HT-29 (cell line): ENCODE measurements at regions not wholly inside any gene's neighbourhood (a gene's known extent, or its start where the extent isn't known, plus 50 kb on each side); places are given as distances from the start of the nearest gene placed in this dataset.

Source experiments
- DNase-seq: peaks from one replicate; pipeline ENCODE4 v3.0.0-alpha.2; 2015; ENCODE audit warnings: low spot score

- DNase-seq: no peak
Observed at GRCh38 chrX:4881277-4881676, 1167.8 kb upstream of the PRKX start.

- DNase-seq: no peak
Observed at GRCh38 chrX:4878640-4879039, 1165.2 kb upstream of the PRKX start.

- DNase-seq: no peak
Observed at GRCh38 chrX:4876268-4876667, 1162.8 kb upstream of the PRKX start.

GRCh38 chrX:4851534-4851933 is 1138.1 kb upstream of the PRKX start:
- DNase-seq: no peak

- no peak for DNase-seq
Observed at GRCh38 chrX:4850312-4850711, 1136.9 kb upstream of the PRKX start.

- peak; percentile 1 for DNase-seq
Observed at GRCh38 chrX:4844376-4844775, 1130.9 kb upstream of the PRKX start.

GRCh38 chrX:4841216-4841745 is 1127.8 kb upstream of the PRKX start:
- no peak for DNase-seq

GRCh38 chrX:4831574-4831973 is 1118.1 kb upstream of the PRKX start:
- no peak for DNase-seq

- peak; percentile 48 for DNase-seq
Observed at GRCh38 chrX:4830880-4831557, 1117.6 kb upstream of the PRKX start.

- no peak for DNase-seq
Observed at GRCh38 chrX:4825550-4825949, 1112.1 kb upstream of the PRKX start.

GRCh38 chrX:4809571-4809970 is 1096.1 kb upstream of the PRKX start:
- no peak for DNase-seq

- DNase-seq: no peak
Observed at GRCh38 chrX:4805502-4805901, 1092.1 kb upstream of the PRKX start.

- no peak for DNase-seq
Observed at GRCh38 chrX:4800756-4801155, 1087.3 kb upstream of the PRKX start.

GRCh38 chrX:4787971-4788370 is 1074.5 kb upstream of the PRKX start:
- peak; percentile 5 for DNase-seq

- no peak for DNase-seq
Observed at GRCh38 chrX:4764888-4765287, 1051.4 kb upstream of the PRKX start.

GRCh38 chrX:4762196-4762595 is 1048.7 kb upstream of the PRKX start:
- no peak for DNase-seq

- no peak for DNase-seq
Observed at GRCh38 chrX:4754878-4755604, 1041.6 kb upstream of the PRKX start.

- DNase-seq: no peak
Observed at GRCh38 chrX:4741024-4741423, 1027.6 kb upstream of the PRKX start.

GRCh38 chrX:4735299-4735698 is 1021.9 kb upstream of the PRKX start:
- DNase-seq: no peak

- DNase-seq: no peak
Observed at GRCh38 chrX:4710618-4711433, 997.4 kb upstream of the PRKX start.

GRCh38 chrX:4708970-4709760 is 995.7 kb upstream of the PRKX start:
- DNase-seq: no peak
